Left ventricle myocardium inferior (tissue), 1 donor: ENCODE measurements at regions not wholly inside any gene's neighbourhood (a gene's known extent, or its start where the extent isn't known, plus 50 kb on each side); places are given as distances from the start of the nearest gene placed in this dataset.

ENCODE experiments used
- DNase-seq: peaks from one replicate; pipeline ENCODE4 v3.0.0-alpha.2; 2020
- H3K27ac ChIP-seq: fragments of 200-600 bp; replicated peaks from 2 replicates; pipeline ENCODE4 v1.8.0; 2021
- H3K27me3 ChIP-seq: fragments of 200-600 bp; 2 replicates; pipeline ENCODE4 v1.8.0; 2021; ENCODE audit warnings: low read depth
- H3K36me3 ChIP-seq: fragments of 200-600 bp; 2 replicates; pipeline ENCODE4 v1.8.0; 2021
- H3K4me1 ChIP-seq: fragments of 200-600 bp; 2 replicates; pipeline ENCODE4 v1.8.0; 2021
- H3K4me3 ChIP-seq: fragments of 200-600 bp; 2 replicates; pipeline ENCODE4 v1.8.0; 2021; ENCODE audit warnings: mild to moderate bottlenecking, moderate library complexity
- H3K9me3 ChIP-seq: fragments of 200-600 bp; replicated peaks from 2 replicates; pipeline ENCODE4 v1.8.0; 2021
- CTCF ChIP-seq: fragments of 200-600 bp; IDR thresholded peaks from 2 replicates; pipeline ENCODE4 v1.8.0; 2021; ENCODE audit warnings: antibody characterized with exemption, mild to moderate bottlenecking, borderline replicate concordance
- intact Hi-C: fragments of 100-400 bp; cut with micrococcal nuclease; formaldehyde crosslinking; loops from one replicate; pipeline ENCODE4 v1.11.0; 2022
- donor health status: DM: no; HTN: yes; CAD: no; lungs with severe emphysema.

DNA sequence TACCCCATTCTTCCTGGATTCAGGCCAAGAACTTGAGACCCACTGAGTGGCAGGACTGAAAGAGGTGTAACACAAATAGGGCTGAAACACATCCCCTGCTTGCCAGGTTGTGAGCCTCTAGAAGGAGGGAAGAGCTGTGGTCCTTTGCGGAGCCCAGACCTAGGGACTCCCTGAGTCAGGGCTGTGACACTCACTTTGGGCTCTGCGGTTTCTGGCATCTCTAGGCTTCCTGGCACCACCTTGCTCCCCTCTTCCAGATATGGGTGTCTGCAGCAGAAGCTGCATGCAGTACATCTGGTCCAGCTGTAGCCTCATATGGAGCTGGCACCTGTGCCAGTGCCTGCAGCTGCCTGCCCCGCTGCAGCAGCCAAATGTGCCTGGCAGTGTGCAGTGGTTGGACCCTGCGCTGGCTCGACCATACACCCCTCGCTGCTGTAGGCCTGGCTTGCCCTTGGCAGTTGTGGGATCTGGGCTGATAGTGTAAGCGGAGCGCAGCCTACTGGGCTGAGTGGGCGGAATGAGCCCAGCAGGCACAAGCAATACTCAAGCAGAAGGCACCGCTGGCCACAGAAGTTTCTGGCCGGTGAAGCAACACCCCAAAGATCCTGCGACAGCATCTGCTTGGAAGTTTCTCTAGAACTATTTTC lies 290.4 kb downstream of the SLITRK6 start:
- Histone ChIP-seq H3K4me3 (no peak overlapping the region), H3K27me3 (no peaks in the 10 kb centered on the region), H3K36me3 (no peaks in the 10 kb centered on the region), H3K4me1 (no peaks in the 10 kb centered on the region), H3K27ac (no peak overlapping the region), H3K9me3 (peaks cover under 1% of the 10 kb centered on the region)
- intact Hi-C loops: no loop called here
- no peak for DNase-seq
- no peak for TF ChIP-seq CTCF

DNA sequence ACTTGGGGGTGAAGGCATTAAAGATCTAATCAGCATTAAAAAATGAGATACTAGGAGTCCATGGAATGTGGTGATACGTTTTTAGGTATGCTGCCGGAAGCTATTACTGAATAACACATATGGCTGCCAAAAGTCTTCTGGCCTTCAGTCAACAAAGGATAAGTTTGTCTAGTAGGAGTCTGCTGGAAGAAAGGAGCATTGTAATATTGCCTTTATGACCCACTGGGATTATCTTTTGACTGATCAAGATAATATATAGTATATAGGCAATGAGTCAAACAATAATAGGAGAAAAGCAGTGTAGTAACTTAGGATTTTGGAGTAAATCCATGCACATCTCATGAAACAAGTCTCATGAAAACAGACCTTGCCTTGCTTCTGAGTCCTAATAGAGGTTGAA lies 295.4 kb downstream of the SLITRK6 start:
- intact Hi-C loops: no loop called here
- no peak for DNase-seq
- Histone ChIP-seq H3K27ac (no peak overlapping the region), H3K36me3 (no peaks in the 10 kb centered on the region), H3K4me3 (no peak overlapping the region), H3K9me3 (peaks cover 11% of the 10 kb centered on the region), H3K27me3 (no peaks in the 10 kb centered on the region), H3K4me1 (no peaks in the 10 kb centered on the region)
- TF ChIP-seq CTCF: no peak

DNA sequence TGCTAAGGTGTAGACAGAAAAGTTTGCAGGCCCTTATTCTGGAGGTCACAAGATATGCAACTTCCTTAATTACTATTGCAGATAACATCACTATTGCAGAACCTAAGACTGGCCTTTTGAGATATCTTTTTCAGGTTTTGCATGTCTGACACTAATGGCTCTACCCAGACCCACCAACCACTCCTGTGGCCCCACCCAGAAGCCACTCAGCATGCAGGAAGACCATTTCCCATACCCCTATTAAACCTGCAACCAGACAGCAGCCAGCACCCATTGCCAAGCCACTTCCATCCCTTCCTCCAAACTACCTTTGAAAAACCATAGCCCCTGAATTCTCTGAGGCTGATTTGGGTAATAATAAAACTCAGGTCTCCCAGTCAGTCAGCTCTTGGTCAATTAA lies 297.6 kb downstream of the SLITRK6 start:
- no peak for DNase-seq
- Histone ChIP-seq H3K27ac (no peak overlapping the region), H3K9me3 (peaks cover 11% of the 10 kb centered on the region), H3K27me3 (no peaks in the 10 kb centered on the region), H3K4me3 (no peak overlapping the region), H3K36me3 (no peaks in the 10 kb centered on the region), H3K4me1 (no peaks in the 10 kb centered on the region)
- no peak for TF ChIP-seq CTCF
- intact Hi-C loops: no loop called here

GRCh38 chr13:85500696-85501256 lies 298.4 kb downstream of the SLITRK6 start:
- Histone ChIP-seq H3K4me3 (no peak overlapping the region), H3K36me3 (no peaks in the 10 kb centered on the region), H3K27me3 (no peaks in the 10 kb centered on the region), H3K4me1 (no peaks in the 10 kb centered on the region), H3K9me3 (peaks cover 11% of the 10 kb centered on the region), H3K27ac (no peak overlapping the region)
- TF ChIP-seq CTCF: no peak
- no peak for DNase-seq
- intact Hi-C loops: no loop called here

DNA sequence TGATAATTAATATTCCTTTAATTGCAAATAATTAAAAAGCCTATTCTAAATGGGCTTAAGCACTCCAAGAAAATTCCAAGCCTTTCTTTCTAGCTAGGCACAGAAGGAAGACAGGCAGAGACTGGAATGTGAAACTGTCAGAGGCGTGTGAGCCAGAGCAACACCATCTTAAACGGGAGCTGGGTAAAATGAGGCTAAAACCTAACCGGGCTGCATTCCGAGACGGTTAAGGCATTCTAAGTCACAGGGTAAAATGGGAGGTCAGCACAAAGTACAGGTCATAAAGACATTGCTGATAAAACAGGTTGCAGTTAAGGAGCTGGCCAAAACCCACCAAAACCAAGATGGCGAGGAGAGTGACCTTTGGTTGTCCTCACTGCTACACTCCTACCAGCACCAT lies 300.4 kb downstream of the SLITRK6 start:
- no peak for TF ChIP-seq CTCF
- Histone ChIP-seq H3K27ac (no peak overlapping the region), H3K9me3 (peaks cover 20% of the 10 kb centered on the region), H3K4me3 (no peak overlapping the region), H3K27me3 (no peaks in the 10 kb centered on the region), H3K4me1 (no peaks in the 10 kb centered on the region), H3K36me3 (no peaks in the 10 kb centered on the region)
- DNase-seq: no peak
- intact Hi-C loops: no loop called here
